Activated T-helper 1 cell treated with anti-CD3 and anti-CD28 coated beads, Interleukin-2, amount 50 U/mL, for 16 hours (primary cell): ENCODE measurements at regions not wholly inside any gene's neighbourhood (a gene's known extent, or its start where the extent isn't known, plus 50 kb on each side); places are given as distances from the start of the nearest gene placed in this dataset.
"Not testable (repeated sequence)": the region's sequence is repeated elsewhere in the genome, so short reads cannot be mapped to it uniquely, and the experiment has no call there.

Experiments
- DNase-seq, 2 donors: peaks; one replicate each; pipeline ENCODE4 v3.0.0-alpha.2; 2020; ENCODE audit warnings: low read depth in 1 of 2, low spot score in 1 of 2

- DNase-seq = not testable (repeated sequence)
These were observed 51.9 kb upstream of the MFGE8 start for GRCh38 chr15:88965097-88965496.

- no peak for DNase-seq
These were observed 57.1 kb upstream of the MFGE8 start for GRCh38 chr15:88970232-88970631.

GRCh38 chr15:88974392-88974791 is 61.2 kb upstream of the MFGE8 start:
- DNase-seq = no peak

GRCh38 chr15:88975891-88976290 is 62.7 kb upstream of the MFGE8 start:
- DNase-seq = no peak

- no peak for DNase-seq
These were observed 63.5 kb upstream of the MFGE8 start for GRCh38 chr15:88976656-88977055.

GRCh38 chr15:88979674-88980073 is 66.5 kb upstream of the MFGE8 start:
- no peak for DNase-seq

- DNase-seq = no peak
These were observed 67.3 kb upstream of the MFGE8 start for GRCh38 chr15:88980498-88980897.

GRCh38 chr15:88981244-88982215 is 68.4 kb upstream of the MFGE8 start:
- DNase-seq = no peak

GRCh38 chr15:88982304-88982945 is 69.2 kb upstream of the MFGE8 start:
- DNase-seq = no peak

- no peak for DNase-seq
These were observed 69.8 kb upstream of the MFGE8 start for GRCh38 chr15:88982946-88983342.

GRCh38 chr15:88983861-88984429 is 70.8 kb upstream of the MFGE8 start:
- no peak for DNase-seq

GRCh38 chr15:88985547-88986393 is 72.6 kb upstream of the MFGE8 start:
- no peak for DNase-seq

GRCh38 chr15:88986949-88987590 is 73.9 kb upstream of the MFGE8 start:
- no peak for DNase-seq

GRCh38 chr15:88987591-88987933 is 74.4 kb upstream of the MFGE8 start:
- DNase-seq = no peak

GRCh38 chr15:88987934-88988671 is 74.9 kb upstream of the MFGE8 start:
- no peak for DNase-seq

GRCh38 chr15:88989578-88989977 is 76.4 kb upstream of the MFGE8 start:
- DNase-seq = no peak

GRCh38 chr15:88990185-88990679 is 77.1 kb upstream of the MFGE8 start:
- no peak for DNase-seq

GRCh38 chr15:88992216-88992615 is 79.0 kb upstream of the MFGE8 start:
- no peak for DNase-seq

GRCh38 chr15:88992912-88993376 is 79.8 kb upstream of the MFGE8 start:
- DNase-seq = no peak

GRCh38 chr15:88993662-88994061 is 80.5 kb upstream of the MFGE8 start:
- no peak for DNase-seq
